ENCODE measurements at regions not wholly inside any gene's neighbourhood (a gene's known extent, or its start where the extent isn't known, plus 50 kb on each side); places are given as distances from the start of the nearest gene placed in this dataset.

GRCh38 chr10:3578682-3579081 is 206.3 kb downstream of the KLF6 start:
- no peaks in the 10 kb centered on the region for H3K9me3 ChIP-seq
- no peak for DNase-seq
- in situ Hi-C loops (cut with MboI; ENCODE audit: low sequenced_read_pairs in 4 of 4), result no loop called here

GRCh38 chr10:3578159-3578558 is 206.8 kb downstream of the KLF6 start:
- Histone ChIP-seq H3K27me3 (no peaks in the 10 kb centered on the region), H3K4me1 (peaks cover 16 to 26% of the 10 kb centered on the region in 2 donors), H3K4me3 (no peak overlapping the region), H3K27ac (no peak overlapping the region), H3K36me3 (no peaks in the 10 kb centered on the region), H3K9me3 (no peaks in the 10 kb centered on the region)
- no peak for TF ChIP-seq CTCF (IDR thresholded peaks at IDR 0.05 in 4 of 5, conservative IDR thresholded peaks at IDR 0.05 in 1 of 5)
- DNase-seq (no peak), ATAC-seq (no peak)
- intact Hi-C loops (cut with DNase I; ENCODE audit: low total_unique reads) (no loop called here), in situ Hi-C loops (cut with MboI; ENCODE audit: low sequenced_read_pairs in 4 of 4) (no loop called here)

More at GRCh38 chr10:3578682-3579081, 206.3 kb downstream of the KLF6 start:
- no peak for ATAC-seq
- Histone ChIP-seq H3K27me3 (no peaks in the 10 kb centered on the region), H3K36me3 (no peaks in the 10 kb centered on the region), H3K27ac (no peak overlapping the region), H3K4me3 (no peak overlapping the region), H3K4me1 (peaks cover 15 to 21% of the 10 kb centered on the region in 2 donors)
- TF ChIP-seq CTCF (IDR thresholded peaks at IDR 0.05 in 4 of 5, conservative IDR thresholded peaks at IDR 0.05 in 1 of 5) (no peak), POLR2A (IDR thresholded peaks at IDR 0.05) (no peak)
- intact Hi-C loops (cut with DNase I; ENCODE audit: low total_unique reads), result no loop called here

- Histone ChIP-seq H3K27me3 (no peaks in the 10 kb centered on the region), H3K36me3 (no peaks in the 10 kb centered on the region), H3K4me1 (peaks cover 42 to 50% of the 10 kb centered on the region in 2 donors), H3K9me3 (no peaks in the 10 kb centered on the region), H3K27ac (peak overlapping the region; percentile 58 to 66 (median 60)), H3K4me3 (no peak overlapping the region)
- intact Hi-C loops (cut with DNase I; ENCODE audit: low total_unique reads), result loop anchor here (5.0 kb wide), 1 partner anchor 173 kb away; no protein-coding TSS in a partner anchor
- no peak for DNase-seq
- TF ChIP-seq CTCF (IDR thresholded peaks at IDR 0.05 in 4 of 5, conservative IDR thresholded peaks at IDR 0.05 in 1 of 5) (no peak), POLR2A (IDR thresholded peaks at IDR 0.05) (peak in 1 of 2 donors; percentile 7)
- in situ Hi-C loops (cut with MboI; ENCODE audit: low sequenced_read_pairs in 4 of 4), result no loop called here
- peak; percentile 31 to 51 for ATAC-seq
Measured at GRCh38 chr10:3574451-3574850, 210.6 kb downstream of the KLF6 start.

GRCh38 chr10:3573498-3573897 is 211.5 kb downstream of the KLF6 start:
- intact Hi-C loops (cut with DNase I; ENCODE audit: low total_unique reads), result loop anchor here (2.0 to 5.0 kb wide), 2 partner anchors 107 to 174 kb away; no protein-coding TSS in a partner anchor

More at GRCh38 chr10:3573498-3573897, 211.5 kb downstream of the KLF6 start:
- in situ Hi-C loops (cut with MboI; ENCODE audit: low sequenced_read_pairs in 4 of 4), result no loop called here
- H3K4me3 ChIP-seq, result no peak overlapping the region
- H3K27ac ChIP-seq, result peak overlapping the region; percentile 58 to 66 (median 60)
- peak; percentile 71 to 81 for ATAC-seq
- no peaks in the 10 kb centered on the region for H3K27me3 ChIP-seq
- no peaks in the 10 kb centered on the region for H3K9me3 ChIP-seq
- TF ChIP-seq POLR2A (IDR thresholded peaks at IDR 0.05) (no peak), CTCF (IDR thresholded peaks at IDR 0.05 in 4 of 5, conservative IDR thresholded peaks at IDR 0.05 in 1 of 5) (no peak)
- peaks cover 42 to 60% of the 10 kb centered on the region in 2 donors for H3K4me1 ChIP-seq
- H3K36me3 ChIP-seq, result no peaks in the 10 kb centered on the region
- peak; percentile 52 to 76 for DNase-seq

All from gastrocnemius medialis (tissue), 4 donors.